A549 (cell line): ENCODE measurements at regions not wholly inside any gene's neighbourhood (a gene's known extent, or its start where the extent isn't known, plus 50 kb on each side); places are given as distances from the start of the nearest gene placed in this dataset.

Source experiments
- CBX8 ChIP-seq: fragments of 200-600 bp; sonication (generic); IDR thresholded peaks from 2 replicates; pipeline ENCODE4 v1.6.1; 2016
- NR3C1 ChIP-seq: fragments of >200 bp; sonication (Bioruptor Twin); formaldehyde crosslinking; IDR thresholded peaks from 3 replicates; pipeline ENCODE4 v1.6.1; 2017
- POLR2A ChIP-seq: IDR thresholded peaks from 2 replicates; pipeline ENCODE4 v1.6.1; 2012; ENCODE audit warnings: mild to moderate bottlenecking, low read length
- RCOR1 ChIP-seq: fragments of 150-350 bp; IDR thresholded peaks from 2 replicates; pipeline ENCODE4 v1.6.1; 2014; ENCODE audit warnings: antibody characterized with exemption, low read length, low read depth
- SMC3 ChIP-seq: fragments of >200 bp; sonication (Bioruptor Twin); formaldehyde crosslinking; IDR thresholded peaks from 3 replicates; pipeline ENCODE4 v1.6.1; 2018; ENCODE audit warnings: inconsistent platforms
- TP53 ChIP-seq: fragments of 250-450 bp; sonication (Bioruptor Pico); IDR thresholded peaks from 2 replicates; pipeline ENCODE4 v1.5.0; 2021; ENCODE audit warnings: mild to moderate bottlenecking, moderate library complexity
- ZFP36 ChIP-seq: fragments of 450-650 bp; IDR thresholded peaks from 2 replicates; pipeline ENCODE4 v1.6.1; 2014; ENCODE audit warnings: borderline replicate concordance; ENCODE audit not compliant: partially characterized antibody
- TF ChIP-seq, protein P1 (sequence below): fragments of >200 bp; sonication (Bioruptor Twin); formaldehyde crosslinking; IDR thresholded peaks from 3 replicates; pipeline ENCODE4 v1.5.1; 2016
- TF ChIP-seq, protein P2 (sequence below): fragments of 200-600 bp; sonication (generic); IDR thresholded peaks from 2 replicates; pipeline ENCODE4 v1.6.1; 2016; ENCODE audit warnings: antibody characterized with exemption, mild to moderate bottlenecking, moderate library complexity

DNA sequence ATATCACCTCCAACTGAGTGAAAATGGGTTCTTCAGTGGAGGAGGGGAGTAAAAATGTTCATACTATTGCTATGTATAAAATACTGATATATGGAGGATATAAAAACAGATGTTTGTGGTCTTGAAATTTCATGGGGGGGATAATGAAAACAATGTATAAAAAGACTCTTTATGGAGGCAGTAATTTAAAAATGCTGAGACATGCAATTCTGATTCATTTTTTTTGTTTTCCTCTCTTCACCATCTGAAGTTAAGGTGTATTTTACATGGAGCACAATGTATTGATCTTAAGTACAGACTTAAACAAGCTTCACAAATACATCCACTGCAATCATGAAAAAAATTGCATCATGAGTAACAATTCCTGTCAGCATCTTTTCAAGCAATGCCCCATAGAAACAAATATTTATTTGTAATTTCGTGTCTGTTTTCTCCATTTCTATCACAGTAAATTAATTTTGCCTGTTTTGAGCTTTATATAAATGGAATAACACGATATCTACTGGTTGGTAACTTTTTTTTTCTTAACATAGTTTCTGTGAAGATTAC is 393.2 kb upstream of the ZNF804A start:
- TF ChIP-seq POLR2A: no peak
- no peak for TF ChIP-seq SMC3
- no peak for TF ChIP-seq CBX8
- TF ChIP-seq, protein P1, sequence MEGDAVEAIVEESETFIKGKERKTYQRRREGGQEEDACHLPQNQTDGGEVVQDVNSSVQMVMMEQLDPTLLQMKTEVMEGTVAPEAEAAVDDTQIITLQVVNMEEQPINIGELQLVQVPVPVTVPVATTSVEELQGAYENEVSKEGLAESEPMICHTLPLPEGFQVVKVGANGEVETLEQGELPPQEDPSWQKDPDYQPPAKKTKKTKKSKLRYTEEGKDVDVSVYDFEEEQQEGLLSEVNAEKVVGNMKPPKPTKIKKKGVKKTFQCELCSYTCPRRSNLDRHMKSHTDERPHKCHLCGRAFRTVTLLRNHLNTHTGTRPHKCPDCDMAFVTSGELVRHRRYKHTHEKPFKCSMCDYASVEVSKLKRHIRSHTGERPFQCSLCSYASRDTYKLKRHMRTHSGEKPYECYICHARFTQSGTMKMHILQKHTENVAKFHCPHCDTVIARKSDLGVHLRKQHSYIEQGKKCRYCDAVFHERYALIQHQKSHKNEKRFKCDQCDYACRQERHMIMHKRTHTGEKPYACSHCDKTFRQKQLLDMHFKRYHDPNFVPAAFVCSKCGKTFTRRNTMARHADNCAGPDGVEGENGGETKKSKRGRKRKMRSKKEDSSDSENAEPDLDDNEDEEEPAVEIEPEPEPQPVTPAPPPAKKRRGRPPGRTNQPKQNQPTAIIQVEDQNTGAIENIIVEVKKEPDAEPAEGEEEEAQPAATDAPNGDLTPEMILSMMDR: no peak
- no peak for TF ChIP-seq ZFP36
- TF ChIP-seq, protein P2, sequence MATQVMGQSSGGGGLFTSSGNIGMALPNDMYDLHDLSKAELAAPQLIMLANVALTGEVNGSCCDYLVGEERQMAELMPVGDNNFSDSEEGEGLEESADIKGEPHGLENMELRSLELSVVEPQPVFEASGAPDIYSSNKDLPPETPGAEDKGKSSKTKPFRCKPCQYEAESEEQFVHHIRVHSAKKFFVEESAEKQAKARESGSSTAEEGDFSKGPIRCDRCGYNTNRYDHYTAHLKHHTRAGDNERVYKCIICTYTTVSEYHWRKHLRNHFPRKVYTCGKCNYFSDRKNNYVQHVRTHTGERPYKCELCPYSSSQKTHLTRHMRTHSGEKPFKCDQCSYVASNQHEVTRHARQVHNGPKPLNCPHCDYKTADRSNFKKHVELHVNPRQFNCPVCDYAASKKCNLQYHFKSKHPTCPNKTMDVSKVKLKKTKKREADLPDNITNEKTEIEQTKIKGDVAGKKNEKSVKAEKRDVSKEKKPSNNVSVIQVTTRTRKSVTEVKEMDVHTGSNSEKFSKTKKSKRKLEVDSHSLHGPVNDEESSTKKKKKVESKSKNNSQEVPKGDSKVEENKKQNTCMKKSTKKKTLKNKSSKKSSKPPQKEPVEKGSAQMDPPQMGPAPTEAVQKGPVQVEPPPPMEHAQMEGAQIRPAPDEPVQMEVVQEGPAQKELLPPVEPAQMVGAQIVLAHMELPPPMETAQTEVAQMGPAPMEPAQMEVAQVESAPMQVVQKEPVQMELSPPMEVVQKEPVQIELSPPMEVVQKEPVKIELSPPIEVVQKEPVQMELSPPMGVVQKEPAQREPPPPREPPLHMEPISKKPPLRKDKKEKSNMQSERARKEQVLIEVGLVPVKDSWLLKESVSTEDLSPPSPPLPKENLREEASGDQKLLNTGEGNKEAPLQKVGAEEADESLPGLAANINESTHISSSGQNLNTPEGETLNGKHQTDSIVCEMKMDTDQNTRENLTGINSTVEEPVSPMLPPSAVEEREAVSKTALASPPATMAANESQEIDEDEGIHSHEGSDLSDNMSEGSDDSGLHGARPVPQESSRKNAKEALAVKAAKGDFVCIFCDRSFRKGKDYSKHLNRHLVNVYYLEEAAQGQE: no peak
- no peak for TF ChIP-seq RCOR1
- TF ChIP-seq NR3C1: no peak
- no peak for TF ChIP-seq TP53
